Progenitor cell of endocrine pancreas (in vitro differentiated cells): ENCODE measurements at regions not wholly inside any gene's neighbourhood (a gene's known extent, or its start where the extent isn't known, plus 50 kb on each side); places are given as distances from the start of the nearest gene placed in this dataset.
A peak's percentile ranks its signal among the peaks of the same experiment; 100 is the strongest.

ENCODE experiments used
- DNase-seq: peaks from one replicate; pipeline ENCODE4 v3.0.0; 2021; ENCODE audit warnings: low spot score; ENCODE audit not compliant: unreplicated experiment
- H3K27ac Mint-ChIP-seq: 2 replicates; pipeline ENCODE4 v1.8.0; 2021; ENCODE audit warnings: mild to moderate bottlenecking, moderate library complexity, mixed read lengths
- H3K27me3 Mint-ChIP-seq: 2 replicates; pipeline ENCODE4 v1.8.0; 2021; ENCODE audit warnings: mixed read lengths
- H3K36me3 Mint-ChIP-seq: 2 replicates; pipeline ENCODE4 v1.8.0; 2022; ENCODE audit warnings: mixed read lengths; ENCODE audit not compliant: insufficient read depth
- H3K4me1 Mint-ChIP-seq: 2 replicates; pipeline ENCODE4 v1.8.0; 2021; ENCODE audit warnings: low read depth, mixed read lengths
- H3K4me3 Mint-ChIP-seq: 2 replicates; pipeline ENCODE4 v1.8.0; 2021; ENCODE audit warnings: low read depth, mild to moderate bottlenecking, moderate library complexity, mixed read lengths
- H3K9me3 Mint-ChIP-seq: 2 replicates; pipeline ENCODE4 v1.8.0; 2021; ENCODE audit warnings: low read depth, mixed read lengths
- CTCF ChIP-seq: fragments of 200-600 bp; sonication (generic); IDR thresholded peaks from one replicate; pipeline ENCODE4 v1.5.0; 2021; ENCODE audit warnings: antibody characterized with exemption, mild to moderate bottlenecking; ENCODE audit not compliant: unreplicated experiment

GRCh38 chr13:74367193-74367592, 233.0 kb upstream of the KLF12 start:
- no peaks in the 10 kb centered on the region for H3K9me3 Mint-ChIP-seq
- no peak for DNase-seq
- H3K4me1 Mint-ChIP-seq, result no peaks in the 10 kb centered on the region
- no peaks in the 10 kb centered on the region for H3K36me3 Mint-ChIP-seq
- H3K27me3 Mint-ChIP-seq, result no peaks in the 10 kb centered on the region
- no peak for TF ChIP-seq CTCF
- no peak overlapping the region for H3K27ac Mint-ChIP-seq
- no peak overlapping the region for H3K4me3 Mint-ChIP-seq

GRCh38 chr13:74361274-74361673, 227.1 kb upstream of the KLF12 start:
- H3K27me3 Mint-ChIP-seq, result no peaks in the 10 kb centered on the region
- H3K27ac Mint-ChIP-seq, result no peak overlapping the region
- H3K9me3 Mint-ChIP-seq, result no peaks in the 10 kb centered on the region
- H3K4me1 Mint-ChIP-seq, result no peaks in the 10 kb centered on the region
- H3K4me3 Mint-ChIP-seq, result no peak overlapping the region
- no peak for DNase-seq
- TF ChIP-seq CTCF, result no peak
- no peaks in the 10 kb centered on the region for H3K36me3 Mint-ChIP-seq

- Mint-ChIP-seq H3K9me3 (peaks cover 45% of the 10 kb centered on the region), H3K4me3 (no peak overlapping the region), H3K36me3 (peaks cover 1% of the 10 kb centered on the region), H3K27me3 (no peaks in the 10 kb centered on the region), H3K27ac (no peak overlapping the region), H3K4me1 (peaks cover 7% of the 10 kb centered on the region)
- TF ChIP-seq CTCF, result no peak
- no peak for DNase-seq
Observed at GRCh38 chr13:74346960-74347359, 212.8 kb upstream of the KLF12 start.

- Mint-ChIP-seq H3K27ac (peak overlapping the region; percentile 26), H3K4me1 (no peaks in the 10 kb centered on the region)
Observed at GRCh38 chr13:74338341-74338740, 204.1 kb upstream of the KLF12 start.

GRCh38 chr13:74336546-74336945, 202.3 kb upstream of the KLF12 start:
- Mint-ChIP-seq H3K4me1 (no peaks in the 10 kb centered on the region), H3K9me3 (peaks cover 3% of the 10 kb centered on the region), H3K27ac (no peak overlapping the region), H3K36me3 (no peaks in the 10 kb centered on the region), H3K27me3 (no peaks in the 10 kb centered on the region), H3K4me3 (no peak overlapping the region)
- DNase-seq, result no peak
- no peak for TF ChIP-seq CTCF

More at GRCh38 chr13:74338341-74338740, 204.1 kb upstream of the KLF12 start:
- Mint-ChIP-seq H3K9me3 (peaks cover 11% of the 10 kb centered on the region), H3K36me3 (no peaks in the 10 kb centered on the region), H3K27me3 (no peaks in the 10 kb centered on the region), H3K4me3 (no peak overlapping the region)
- no peak for TF ChIP-seq CTCF
- DNase-seq, result no peak
